PFSK-1 (cell line): ENCODE measurements at regions not wholly inside any gene's neighbourhood (a gene's known extent, or its start where the extent isn't known, plus 50 kb on each side); places are given as distances from the start of the nearest gene placed in this dataset.

Source experiments
- POLR2AphosphoS5 ChIP-seq: IDR thresholded peaks from 2 replicates; pipeline ENCODE4 v1.6.1; 2012; ENCODE audit warnings: low read depth, mild to moderate bottlenecking, control low read depth, low read length, moderate library complexity
- TAF1 ChIP-seq: IDR thresholded peaks from 2 replicates; pipeline ENCODE4 v1.6.1; 2012; ENCODE audit warnings: low read length, control low read depth, borderline replicate concordance; ENCODE audit not compliant: insufficient read depth
- TF ChIP-seq, protein P1 (sequence below), 2 experiments: IDR thresholded peaks; 2 replicates each; pipeline versions ENCODE4 v1.6.1 to v1.8.0; 2011 to 2012; ENCODE audit warnings: low read depth in 2 of 2, low read length in 2 of 2, control low read depth in 1 of 2, inconsistent platforms in 1 of 2, mild to moderate bottlenecking in 1 of 2, moderate library complexity in 1 of 2; ENCODE audit not compliant: insufficient read depth in 1 of 2

DNA sequence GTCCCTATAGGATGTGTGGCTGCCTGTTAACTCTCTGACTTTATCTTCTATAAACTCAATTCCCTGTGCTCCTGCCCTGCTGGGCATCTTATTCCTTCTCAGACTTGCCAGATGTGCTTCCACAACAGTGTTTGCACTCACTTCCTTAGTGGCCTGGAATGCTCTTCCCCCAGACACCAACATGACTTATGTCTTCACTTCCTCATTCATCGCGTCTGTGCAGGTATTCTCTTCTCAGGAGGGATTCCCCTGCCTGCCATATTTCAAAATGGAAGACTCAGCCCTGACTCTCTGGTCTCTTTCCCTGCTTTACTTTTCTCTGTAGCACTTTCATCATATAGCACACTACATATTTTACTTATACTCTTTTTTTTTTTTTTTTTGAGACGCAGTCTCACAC, 344.0 kb downstream of the CENPC start:
- TF ChIP-seq TAF1 = no peak
- TF ChIP-seq, protein P1, sequence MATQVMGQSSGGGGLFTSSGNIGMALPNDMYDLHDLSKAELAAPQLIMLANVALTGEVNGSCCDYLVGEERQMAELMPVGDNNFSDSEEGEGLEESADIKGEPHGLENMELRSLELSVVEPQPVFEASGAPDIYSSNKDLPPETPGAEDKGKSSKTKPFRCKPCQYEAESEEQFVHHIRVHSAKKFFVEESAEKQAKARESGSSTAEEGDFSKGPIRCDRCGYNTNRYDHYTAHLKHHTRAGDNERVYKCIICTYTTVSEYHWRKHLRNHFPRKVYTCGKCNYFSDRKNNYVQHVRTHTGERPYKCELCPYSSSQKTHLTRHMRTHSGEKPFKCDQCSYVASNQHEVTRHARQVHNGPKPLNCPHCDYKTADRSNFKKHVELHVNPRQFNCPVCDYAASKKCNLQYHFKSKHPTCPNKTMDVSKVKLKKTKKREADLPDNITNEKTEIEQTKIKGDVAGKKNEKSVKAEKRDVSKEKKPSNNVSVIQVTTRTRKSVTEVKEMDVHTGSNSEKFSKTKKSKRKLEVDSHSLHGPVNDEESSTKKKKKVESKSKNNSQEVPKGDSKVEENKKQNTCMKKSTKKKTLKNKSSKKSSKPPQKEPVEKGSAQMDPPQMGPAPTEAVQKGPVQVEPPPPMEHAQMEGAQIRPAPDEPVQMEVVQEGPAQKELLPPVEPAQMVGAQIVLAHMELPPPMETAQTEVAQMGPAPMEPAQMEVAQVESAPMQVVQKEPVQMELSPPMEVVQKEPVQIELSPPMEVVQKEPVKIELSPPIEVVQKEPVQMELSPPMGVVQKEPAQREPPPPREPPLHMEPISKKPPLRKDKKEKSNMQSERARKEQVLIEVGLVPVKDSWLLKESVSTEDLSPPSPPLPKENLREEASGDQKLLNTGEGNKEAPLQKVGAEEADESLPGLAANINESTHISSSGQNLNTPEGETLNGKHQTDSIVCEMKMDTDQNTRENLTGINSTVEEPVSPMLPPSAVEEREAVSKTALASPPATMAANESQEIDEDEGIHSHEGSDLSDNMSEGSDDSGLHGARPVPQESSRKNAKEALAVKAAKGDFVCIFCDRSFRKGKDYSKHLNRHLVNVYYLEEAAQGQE (IDR thresholded peaks at IDR 0.05; ENCODE audit: insufficient read depth in 1 of 2, low read depth in 2 of 2, low read length in 2 of 2) = no peak
- TF ChIP-seq POLR2AphosphoS5 = no peak
